ENCODE measurements at regions not wholly inside any gene's neighbourhood (a gene's known extent, or its start where the extent isn't known, plus 50 kb on each side); places are given as distances from the start of the nearest gene placed in this dataset.
"Not testable (repeated sequence)": the region's sequence is repeated elsewhere in the genome, so short reads cannot be mapped to it uniquely, and the experiment has no call there.

GRCh38 chr2:199535445-199536177 lies 77.9 kb upstream of the SATB2 start:
- H3K27ac ChIP-seq (ENCODE audit: low read depth, low read length, poor library complexity, severe bottlenecking) = no peak overlapping the region
- no peak overlapping the region for H3K4me3 ChIP-seq (ENCODE audit: low read depth, low read length, poor library complexity, severe bottlenecking)
- H3K9me2 ChIP-seq (ENCODE audit: insufficient read depth, low read length) = no peaks in the 10 kb centered on the region
- BruUV-seq (replicated peaks) = no TSS peak
- CTCF ChIA-PET (ENCODE audit: unreplicated experiment) = no interaction called here
- H3K79me2 ChIP-seq (ENCODE audit: insufficient read depth, low read depth, low read length) = no peaks in the 10 kb centered on the region
- no peaks in the 10 kb centered on the region for H3K4me1 ChIP-seq (ENCODE audit: insufficient read depth, low read length, poor library complexity, severe bottlenecking)
- no peak overlapping the region for H3K4me2 ChIP-seq (ENCODE audit: low read length)
- DNase-seq (ENCODE audit: low spot score) = no peak
- H3K36me3 ChIP-seq (ENCODE audit: insufficient read depth, low read length) = no peaks in the 10 kb centered on the region
- POLR2A ChIA-PET = interaction anchor here (0.6 to 1.3 kb wide), 3 partner anchors 12 to 240 kb away, joined by 3 to 4 read pairs (median 3); no protein-coding TSS in a partner anchor
- no peaks in the 10 kb centered on the region for H4K20me1 ChIP-seq (ENCODE audit: insufficient read depth, low read length)
- H3K9me3 ChIP-seq (ENCODE audit: low read length) = no peaks in the 10 kb centered on the region
- TF ChIP-seq CTCF (conservative IDR thresholded peaks at IDR 0.05; ENCODE audit: low read length) (no peak), EZH2phosphoT487 (IDR thresholded peaks at IDR 0.05; ENCODE audit: borderline replicate concordance, low read depth, low read length) (no peak)
- H2AFZ ChIP-seq (ENCODE audit: low read length) = no peak overlapping the region
- intact Hi-C loops (cut with micrococcal nuclease; ENCODE audit: unreplicated experiment) = no loop called here

GRCh38 chr2:199533873-199534272 lies 76.1 kb upstream of the SATB2 start:
- H3K9me3 ChIP-seq (ENCODE audit: low read length); POLR2A ChIA-PET; H3K27ac ChIP-seq (ENCODE audit: low read depth, low read length, poor library complexity, severe bottlenecking); BruUV-seq (replicated peaks); H3K9me2 ChIP-seq (ENCODE audit: insufficient read depth, low read length); H3K4me2 ChIP-seq (ENCODE audit: low read length); H2AFZ ChIP-seq (ENCODE audit: low read length); intact Hi-C loops (cut with micrococcal nuclease; ENCODE audit: unreplicated experiment); H4K20me1 ChIP-seq (ENCODE audit: insufficient read depth, low read length); H3K79me2 ChIP-seq (ENCODE audit: insufficient read depth, low read depth, low read length); H3K4me1 ChIP-seq (ENCODE audit: insufficient read depth, low read length, poor library complexity, severe bottlenecking); DNase-seq (ENCODE audit: low spot score); H3K4me3 ChIP-seq (ENCODE audit: low read depth, low read length, poor library complexity, severe bottlenecking); CTCF ChIA-PET (ENCODE audit: unreplicated experiment); H3K36me3 ChIP-seq (ENCODE audit: insufficient read depth, low read length): not testable (repeated sequence)

GRCh38 chr2:199527071-199527470 lies 69.3 kb upstream of the SATB2 start:
- TF ChIP-seq CTCF (conservative IDR thresholded peaks at IDR 0.05; ENCODE audit: low read length) (no peak), EZH2phosphoT487 (IDR thresholded peaks at IDR 0.05; ENCODE audit: borderline replicate concordance, low read depth, low read length) (no peak)
- BruUV-seq (replicated peaks) = no TSS peak
- Histone ChIP-seq H4K20me1 (ENCODE audit: insufficient read depth, low read length) (no peaks in the 10 kb centered on the region), H2AFZ (ENCODE audit: low read length) (no peak overlapping the region), H3K4me3 (ENCODE audit: low read depth, low read length, poor library complexity, severe bottlenecking) (no peak overlapping the region), H3K4me2 (ENCODE audit: low read length) (no peak overlapping the region), H3K9me3 (ENCODE audit: low read length) (no peaks in the 10 kb centered on the region), H3K9me2 (ENCODE audit: insufficient read depth, low read length) (no peaks in the 10 kb centered on the region), H3K27ac (ENCODE audit: low read depth, low read length, poor library complexity, severe bottlenecking) (no peak overlapping the region), H3K4me1 (ENCODE audit: insufficient read depth, low read length, poor library complexity, severe bottlenecking) (no peaks in the 10 kb centered on the region), H3K79me2 (ENCODE audit: insufficient read depth, low read depth, low read length) (no peaks in the 10 kb centered on the region), H3K36me3 (ENCODE audit: insufficient read depth, low read length) (no peaks in the 10 kb centered on the region)
- no peak for DNase-seq (ENCODE audit: low spot score)
- CTCF ChIA-PET (ENCODE audit: unreplicated experiment) = no interaction called here
- intact Hi-C loops (cut with micrococcal nuclease; ENCODE audit: unreplicated experiment) = no loop called here
- POLR2A ChIA-PET = interaction anchor here (0.6 to 1.5 kb wide), 3 partner anchors 10 to 1016 kb away, joined by 3 read pairs; no protein-coding TSS in a partner anchor

Data from OCI-LY7 (cell line).